GM12878 (cell line): ENCODE measurements at regions not wholly inside any gene's neighbourhood (a gene's known extent, or its start where the extent isn't known, plus 50 kb on each side); places are given as distances from the start of the nearest gene placed in this dataset.

Experiments used
- ATAC-seq: fragments of 200-7000 bp; cut with Tn5 transposase; 3 replicates; pipeline ENCODE4 v1.9.1; 2020; ENCODE audit warnings: mild to moderate bottlenecking, moderate library complexity
- BruUV-seq: library from RNA; stranded (reverse); fragments of 400-500 nt; replicated peaks from 2 replicates; lab custom pipeline; 2021; lab: Mats Ljungman, UMichigan
- CTCF ChIA-PET: fragments of 300-600 bp; sonication (Branson Sonifier 250); formaldehyde crosslinking; extraction: SDS; loops from one replicate; lab custom pipeline; 2021; ENCODE audit warnings: inconsistent platforms; lab: Yijun Ruan, JAX
- POLR2A ChIA-PET: fragments of 350-600 bp; formaldehyde crosslinking; extraction: SDS; loops from one replicate; lab custom pipeline; 2021; ENCODE audit warnings: inconsistent platforms; lab: Charles Lee
- RAD21 ChIA-PET: fragments of 300-600 bp; sonication (Branson Sonifier 250); formaldehyde crosslinking; loops from one replicate; lab custom pipeline; 2023; ENCODE audit warnings: antibody characterized with exemption; ENCODE audit not compliant: unreplicated experiment; lab: Charles Lee
- SMC1A ChIA-PET: fragments of 300-600 bp; sonication (Branson Sonifier 250); formaldehyde crosslinking; loops from one replicate; lab custom pipeline; 2023; ENCODE audit not compliant: unreplicated experiment, uncharacterized antibody; lab: Charles Lee
- DNase-seq: peaks from one replicate; pipeline ENCODE4 v3.0.0-alpha.2; 2011; ENCODE audit warnings: low read depth, low spot score
- FAIRE-seq: peaks from 3 replicates; lab custom pipeline; 2011; peaks lifted over from hg19 to GRCh38; lab: Jason Lieb, UNC
- H2AFZ ChIP-seq: 2 replicates; pipeline ENCODE4 v1.6.0; 2011; ENCODE audit warnings: low read depth, low read length, control low read depth; ENCODE audit not compliant: control insufficient read depth
- H3K27ac ChIP-seq: 2 replicates; pipeline ENCODE4 v1.5.1; 2011; ENCODE audit warnings: control low read depth; ENCODE audit not compliant: control insufficient read depth, insufficient read depth
- H3K27me3 ChIP-seq, 2 experiments: replicated peaks in 1 of 2; 2 replicates each; pipeline versions ENCODE4 v1.6.0 to v1.6.1; 2011; ENCODE audit warnings: low read length in 1 of 2; ENCODE audit not compliant: control insufficient read depth in 2 of 2, insufficient read depth in 2 of 2
- H3K36me3 ChIP-seq, 2 experiments: 2 replicates each; pipeline ENCODE4 v1.5.1; 2011; ENCODE audit warnings: low read length in 1 of 2; ENCODE audit not compliant: control insufficient read depth in 2 of 2, insufficient read depth in 2 of 2
- H3K4me1 ChIP-seq: 2 replicates; pipeline ENCODE4 v1.6.1; 2011; ENCODE audit warnings: mild to moderate bottlenecking, low read length, moderate library complexity, mixed read lengths; ENCODE audit not compliant: control insufficient read depth, insufficient read depth
- H3K4me2 ChIP-seq: 2 replicates; pipeline ENCODE4 v1.6.0; 2011; ENCODE audit warnings: control low read depth; ENCODE audit not compliant: control insufficient read depth, insufficient read depth
- H3K4me3 ChIP-seq: fragments of 200-600 bp; sonication (generic); 2 replicates; pipeline ENCODE4 v1.5.1; 2016
- H3K79me2 ChIP-seq: 2 replicates; pipeline ENCODE4 v1.6.0; 2011; ENCODE audit warnings: low read length; ENCODE audit not compliant: control insufficient read depth, insufficient read depth
- H3K9ac ChIP-seq: 2 replicates; pipeline ENCODE4 v1.8.0; 2011; ENCODE audit warnings: low read length, control low read depth, mixed read lengths; ENCODE audit not compliant: control insufficient read depth, insufficient read depth
- H3K9me3 ChIP-seq: replicated peaks from 3 replicates; pipeline ENCODE4 v1.5.1; 2011; ENCODE audit warnings: mild to moderate bottlenecking, low read length; ENCODE audit not compliant: control insufficient read depth, insufficient read depth
- H4K20me1 ChIP-seq: 2 replicates; pipeline ENCODE4 v1.6.0; 2011; ENCODE audit not compliant: control insufficient read depth, insufficient read depth
- BCL11A ChIP-seq: IDR thresholded peaks from 2 replicates; pipeline ENCODE4 v1.6.1; 2011; ENCODE audit warnings: low read depth, low read length
- BRCA1 ChIP-seq: IDR thresholded peaks from 2 replicates; pipeline ENCODE4 v1.6.1; 2011; ENCODE audit warnings: low read depth, low read length, improper control_type of control experiment
- EED ChIP-seq: sonication (generic); IDR thresholded peaks from 2 replicates; pipeline ENCODE4 v1.6.1; 2016; ENCODE audit warnings: antibody characterized with exemption, low read depth
- FOS ChIP-seq: IDR thresholded peaks from 3 replicates; pipeline ENCODE4 v1.6.1; 2011; ENCODE audit warnings: borderline replicate concordance; ENCODE audit not compliant: insufficient read length; ENCODE audit errors: extremely low read depth
- FOXM1 ChIP-seq: IDR thresholded peaks from 2 replicates; pipeline ENCODE4 v1.6.1; 2012; ENCODE audit warnings: low read depth, mild to moderate bottlenecking, inconsistent platforms, low read length, moderate library complexity
- HDAC2 ChIP-seq: fragments of 200-600 bp; sonication (generic); IDR thresholded peaks from 2 replicates; pipeline ENCODE4 v1.6.1; 2017
- HSF1 ChIP-seq: fragments of 150-350 bp; IDR thresholded peaks from 2 replicates; pipeline ENCODE4 v1.6.1; 2014; ENCODE audit warnings: mild to moderate bottlenecking, low read depth, low read length
- IKZF1 ChIP-seq: fragments of 450-650 bp; conservative IDR thresholded peaks from 2 replicates; pipeline ENCODE4 v1.6.1; 2017; ENCODE audit warnings: antibody characterized with exemption, mild to moderate bottlenecking
- IRF5 ChIP-seq: fragments of 450-650 bp; IDR thresholded peaks from 2 replicates; pipeline ENCODE4 v1.6.1; 2017; ENCODE audit warnings: borderline replicate concordance
- KDM1A ChIP-seq: fragments of 200-600 bp; sonication (generic); IDR thresholded peaks from 2 replicates; pipeline ENCODE4 v1.6.1; 2016; ENCODE audit warnings: borderline replicate concordance
- LARP7 ChIP-seq: fragments of 450-650 bp; IDR thresholded peaks from 2 replicates; pipeline ENCODE4 v1.6.1; 2017; ENCODE audit warnings: mild to moderate bottlenecking
- MAX ChIP-seq: IDR thresholded peaks from 2 replicates; pipeline ENCODE4 v1.6.1; 2012; ENCODE audit warnings: low read depth, low read length, improper control_type of control experiment
- PRDM15 ChIP-seq: fragments of 450-650 bp; formaldehyde crosslinking; IDR thresholded peaks from 2 replicates; pipeline ENCODE4 v1.4.0; 2020; ENCODE audit warnings: mild to moderate bottlenecking, moderate library complexity
- SPI1 ChIP-seq: IDR thresholded peaks from 2 replicates; pipeline ENCODE4 v1.6.1; 2011; ENCODE audit warnings: low read depth, mild to moderate bottlenecking, low read length, moderate library complexity, borderline replicate concordance; ENCODE audit not compliant: insufficient read depth
- TCF3 ChIP-seq: IDR thresholded peaks from 2 replicates; pipeline ENCODE4 v1.6.1; 2012; ENCODE audit warnings: low read depth, mild to moderate bottlenecking, low read length, borderline replicate concordance; ENCODE audit not compliant: insufficient read depth
- TCF7 ChIP-seq: IDR thresholded peaks from 2 replicates; pipeline ENCODE4 v1.6.1; 2014; ENCODE audit warnings: antibody characterized with exemption, borderline replicate concordance
- ZNF24 ChIP-seq: fragments of 450-650 bp; IDR thresholded peaks from 2 replicates; pipeline ENCODE4 v1.6.1; 2017; ENCODE audit warnings: antibody characterized with exemption, mild to moderate bottlenecking
- ZNF384 ChIP-seq: IDR thresholded peaks from 2 replicates; pipeline ENCODE4 v1.6.1; 2012; ENCODE audit warnings: low read depth, mild to moderate bottlenecking, low read length, improper control_type of control experiment, borderline replicate concordance
- in situ Hi-C: fragments of 300-500 bp; cut with MboI; formaldehyde crosslinking; loops from 9 replicates; pipeline ENCODE4 v1.14.3; 2018; ENCODE audit warnings: mixed read lengths
- intact Hi-C: fragments of 100-400 bp; cut with micrococcal nuclease; formaldehyde crosslinking; loops from one replicate; pipeline ENCODE4 v1.14.2; 2022; ENCODE audit not compliant: unreplicated experiment

- TF ChIP-seq PRDM15 (no peak), BCL11A (0 out of 2 replicates have a peak, but pooled peaks have one; percentile 17), TCF7 (peak; percentile 27; the same call in 1 of the 2 replicates), IRF5 (no peak)
- TF ChIP-seq, all 136 proteins: peak for 12
These were observed 200.2 kb upstream of the FOXN2 start (continued) for GRCh38 chr2:48114256-48114655.

GRCh38 chr2:48116497-48116896 is 198.0 kb upstream of the FOXN2 start:
- no peak overlapping the region for H3K9ac ChIP-seq
- in situ Hi-C loops: no loop called here
- TF ChIP-seq ZNF24: no peak
- TF ChIP-seq LARP7: no peak
- no peak for TF ChIP-seq MAX
- no peak for TF ChIP-seq FOS
- TF ChIP-seq ZNF384: no peak
- peak; percentile 33; the same call in 1 of the 2 replicates for TF ChIP-seq EED
- TF ChIP-seq KDM1A: no peak
- no peak for TF ChIP-seq BRCA1
- TF ChIP-seq HSF1: no peak
- TF ChIP-seq TCF3: no peak
- TF ChIP-seq SPI1: peak; percentile 71
- TF ChIP-seq FOXM1: no peak
- TF ChIP-seq IKZF1: 0 out of 2 replicates have a peak, but pooled peaks have one; percentile 37
- TF ChIP-seq HDAC2: no peak

More at GRCh38 chr2:48116497-48116896, 198.0 kb upstream of the FOXN2 start:
- Histone ChIP-seq H3K9me3 (no peaks in the 10 kb centered on the region), H3K79me2 (no peaks in the 10 kb centered on the region), H4K20me1 (no peaks in the 10 kb centered on the region), H2AFZ (no peak overlapping the region), H3K4me3 (no peak overlapping the region), H3K36me3 (no peaks in the 10 kb centered on the region), H3K4me2 (no peak overlapping the region), H3K4me1 (peaks cover 8% of the 10 kb centered on the region), H3K27ac (no peak overlapping the region), H3K27me3 (no peaks in the 10 kb centered on the region)
- intact Hi-C loops: no loop called here
- FAIRE-seq (no peak), DNase-seq (no peak), ATAC-seq (no peak)
- CTCF ChIA-PET: interaction anchor here (0.8 to 1.2 kb wide), 2 partner anchors 10 to 265 kb away, joined by 3 read pairs; no protein-coding TSS in a partner anchor
- POLR2A ChIA-PET: no interaction called here
- BruUV-seq: no TSS peak
- SMC1A ChIA-PET: interaction anchor here (0.9 to 1.7 kb wide), 3 partner anchors 201 to 299 kb away, joined by 3 to 4 read pairs (median 3); no protein-coding TSS in a partner anchor
- RAD21 ChIA-PET: no interaction called here
